GM12865 (cell line): ENCODE measurements at regions not wholly inside any gene's neighbourhood (a gene's known extent, or its start where the extent isn't known, plus 50 kb on each side); places are given as distances from the start of the nearest gene placed in this dataset.

Experiments
- DNase-seq: peaks from one replicate; pipeline ENCODE4 v3.0.0; 2010; ENCODE audit warnings: low read depth
- H3K4me3 ChIP-seq: 2 replicates; pipeline ENCODE4 v1.5.1; 2011; ENCODE audit warnings: mild to moderate bottlenecking, low read depth, low read length, control low read depth
- CTCF ChIP-seq: IDR thresholded peaks from 2 replicates; pipeline ENCODE4 v1.5.1; 2011; ENCODE audit warnings: low read length, control low read depth, low read depth, inconsistent platforms; ENCODE audit not compliant: insufficient read depth; ENCODE audit errors: missing control alignments

GRCh38 chr7:145520284-145520683 lies 596.3 kb upstream of the CNTNAP2 start:
- no peak for DNase-seq
- no peak for TF ChIP-seq CTCF
- H3K4me3 ChIP-seq: no peak overlapping the region

- DNase-seq: no peak
Measured at GRCh38 chr7:145511004-145511403, 605.6 kb upstream of the CNTNAP2 start.

GRCh38 chr7:145497911-145498525 lies 618.6 kb upstream of the CNTNAP2 start:
- no peak for TF ChIP-seq CTCF
- H3K4me3 ChIP-seq: no peak overlapping the region
- DNase-seq: no peak

More at GRCh38 chr7:145511004-145511403, 605.6 kb upstream of the CNTNAP2 start:
- no peak overlapping the region for H3K4me3 ChIP-seq
- TF ChIP-seq CTCF: no peak

- no peak for TF ChIP-seq CTCF
- no peak for DNase-seq
- H3K4me3 ChIP-seq: no peak overlapping the region
Measured at GRCh38 chr7:145490356-145490755, 626.2 kb upstream of the CNTNAP2 start.

- H3K4me3 ChIP-seq: no peak overlapping the region
- no peak for TF ChIP-seq CTCF
- DNase-seq: no peak
Measured at GRCh38 chr7:145489609-145490008, 627.0 kb upstream of the CNTNAP2 start.

GRCh38 chr7:145488816-145489215 lies 627.8 kb upstream of the CNTNAP2 start:
- TF ChIP-seq CTCF: no peak
- no peak for DNase-seq
- H3K4me3 ChIP-seq: no peak overlapping the region

- no peak overlapping the region for H3K4me3 ChIP-seq
- TF ChIP-seq CTCF: no peak
- DNase-seq: no peak
Measured at GRCh38 chr7:145481985-145482384, 634.6 kb upstream of the CNTNAP2 start.
